HG02571 (cell line): ENCODE measurements at regions not wholly inside any gene's neighbourhood (a gene's known extent, or its start where the extent isn't known, plus 50 kb on each side); places are given as distances from the start of the nearest gene placed in this dataset.

Source experiments
- ATAC-seq: cut with Tn5 transposase; IDR thresholded peaks from one replicate; pipeline ENCODE4 v1.9.1; 2021; ENCODE audit warnings: mild to moderate bottlenecking, moderate library complexity; ENCODE audit not compliant: unreplicated experiment

GRCh38 chr7:46168671-46169383 is 247.8 kb upstream of the IGFBP3 start:
- no peak for ATAC-seq

DNA sequence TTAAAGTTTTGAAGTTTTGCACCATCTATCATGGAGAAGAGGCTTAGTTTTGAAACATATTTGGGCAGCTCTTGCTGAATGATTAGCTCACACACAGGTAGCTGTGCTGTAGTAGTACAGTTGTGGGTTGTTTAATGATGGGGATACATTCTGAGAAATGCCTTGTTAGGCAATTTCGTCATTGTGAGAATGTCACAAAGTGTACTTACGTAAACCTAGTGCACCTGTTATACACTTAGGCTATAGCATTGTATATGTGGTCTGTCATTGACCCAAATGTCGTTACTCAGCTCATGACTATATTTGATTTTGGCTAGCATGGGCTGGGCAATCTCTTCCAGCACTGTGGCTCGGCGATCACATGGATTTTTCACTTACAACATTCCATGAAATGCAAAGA is 247.2 kb upstream of the IGFBP3 start:
- ATAC-seq = no peak

DNA sequence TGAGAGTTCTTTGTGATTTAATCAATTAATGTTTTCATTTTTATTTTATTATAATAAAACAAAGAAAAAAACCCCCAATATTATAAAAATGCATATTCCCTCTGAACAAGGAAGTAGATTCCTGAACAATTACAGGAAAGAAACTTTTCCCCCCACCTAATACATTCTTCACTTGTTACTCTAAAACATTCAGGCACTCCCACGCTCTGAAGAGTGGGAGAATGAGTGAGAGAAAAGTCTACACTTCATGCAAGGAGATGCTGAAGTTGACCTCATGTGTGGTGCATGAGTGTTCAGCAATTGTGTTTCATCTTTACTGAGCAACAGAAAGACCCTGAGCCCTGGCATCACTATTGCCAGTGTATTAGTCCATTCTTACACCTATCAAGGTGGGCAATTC is 244.2 kb upstream of the IGFBP3 start:
- ATAC-seq = no peak

DNA sequence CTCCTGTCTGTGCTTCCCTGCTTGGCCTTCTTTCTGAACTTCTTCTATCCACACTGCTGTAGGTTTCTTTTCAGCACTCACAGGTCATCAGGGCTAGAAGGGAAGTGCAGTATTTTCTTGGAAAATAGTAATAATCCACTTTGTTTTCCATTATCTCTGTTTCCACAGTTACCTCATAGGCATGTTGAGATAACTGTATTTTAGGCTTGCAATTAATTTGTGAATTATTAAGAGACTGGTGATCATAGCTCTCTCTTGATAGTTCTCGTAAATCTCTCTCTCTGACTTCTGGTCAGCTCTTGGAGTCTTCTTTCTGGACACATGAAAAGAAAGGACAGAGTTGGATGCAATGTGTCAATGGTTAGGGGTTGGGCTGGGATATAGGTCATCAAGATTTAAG is 243.6 kb upstream of the IGFBP3 start:
- ATAC-seq = no peak

DNA sequence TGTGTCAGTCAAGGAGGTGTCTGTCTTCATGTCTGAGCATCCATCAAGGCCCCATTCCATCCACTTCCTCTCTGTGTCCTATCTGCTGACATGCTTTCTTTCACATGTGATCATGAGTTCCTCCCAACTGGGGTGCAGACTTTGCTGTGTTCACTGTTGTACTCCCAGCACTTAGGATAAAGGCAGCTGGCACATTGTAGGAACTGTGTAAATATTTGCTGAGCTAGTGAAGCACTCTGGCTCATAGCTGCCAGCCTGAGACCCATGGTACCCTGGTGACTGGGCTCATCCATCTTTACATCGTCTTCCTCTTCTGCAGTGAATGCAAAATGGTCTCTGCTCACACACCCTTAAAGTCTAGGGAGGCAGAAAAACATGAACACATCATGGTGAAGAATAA is 242.2 kb upstream of the IGFBP3 start:
- no peak for ATAC-seq

- no peak for ATAC-seq
Observed at GRCh38 chr7:46162609-46163008, 241.5 kb upstream of the IGFBP3 start.

DNA sequence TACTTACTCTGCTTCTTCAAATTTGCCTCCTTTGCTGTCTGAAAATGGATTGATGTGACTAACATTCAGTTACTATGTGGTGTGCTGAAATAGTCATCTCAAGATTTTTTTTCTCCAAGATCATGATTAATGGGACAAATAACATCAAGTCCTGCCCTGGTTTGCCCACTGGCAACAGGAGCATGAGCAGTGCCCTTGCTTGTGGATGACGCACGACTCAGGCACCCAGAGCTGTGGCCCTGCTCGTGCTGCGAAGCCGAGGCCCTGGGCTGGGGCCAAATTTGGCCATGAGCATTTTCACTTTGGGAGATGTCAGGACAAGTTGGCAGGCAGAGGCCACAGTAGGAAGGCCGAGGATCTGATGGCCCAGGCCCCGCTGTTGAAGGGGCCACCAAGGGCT is 239.8 kb upstream of the IGFBP3 start:
- ATAC-seq = no peak

DNA sequence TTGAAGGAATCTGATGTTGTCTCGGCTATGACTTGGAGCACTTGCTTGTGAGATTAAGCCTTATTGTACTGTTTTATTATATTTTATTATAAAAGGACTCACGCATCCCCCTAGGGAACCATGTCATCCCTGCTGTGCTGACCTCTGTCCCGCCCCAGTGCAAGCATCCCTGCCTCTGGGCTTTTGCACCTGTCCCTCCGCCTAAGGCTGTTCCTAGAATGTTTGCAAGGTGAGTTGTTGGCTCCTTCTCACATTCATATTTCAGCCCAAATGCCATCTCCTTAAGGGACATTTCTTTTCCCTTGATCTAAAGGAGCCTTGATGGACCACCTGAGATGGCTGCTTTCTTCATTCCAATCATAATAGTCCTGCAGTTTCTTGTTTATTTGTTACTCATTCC is 236.9 kb upstream of the IGFBP3 start:
- no peak for ATAC-seq

DNA sequence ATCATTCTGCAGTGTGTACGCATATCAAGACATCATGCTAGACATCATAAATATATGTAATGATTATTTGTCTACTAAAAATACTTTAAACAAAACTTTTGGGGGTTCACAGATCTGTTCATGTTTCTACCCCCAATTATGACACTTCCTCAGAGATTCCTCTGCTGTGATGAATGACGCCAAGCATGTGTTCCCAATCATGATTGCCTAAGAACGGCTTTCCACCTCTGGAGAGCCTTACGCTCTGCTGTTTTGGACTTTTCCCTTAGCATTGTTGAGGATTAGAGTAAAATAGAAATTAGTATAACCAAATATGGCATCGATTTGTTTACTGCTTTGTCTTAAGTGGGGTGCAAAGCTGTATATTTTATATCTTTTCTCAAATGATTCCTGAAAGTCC is 236.3 kb upstream of the IGFBP3 start:
- ATAC-seq = no peak

- ATAC-seq = no peak
Observed at GRCh38 chr7:46156853-46157252, 235.8 kb upstream of the IGFBP3 start.

- no peak for ATAC-seq
Observed at GRCh38 chr7:46156086-46156485, 235.0 kb upstream of the IGFBP3 start.

- no peak for ATAC-seq
Observed at GRCh38 chr7:46155367-46155766, 234.3 kb upstream of the IGFBP3 start.

GRCh38 chr7:46153951-46154787 is 233.1 kb upstream of the IGFBP3 start:
- ATAC-seq = no peak

DNA sequence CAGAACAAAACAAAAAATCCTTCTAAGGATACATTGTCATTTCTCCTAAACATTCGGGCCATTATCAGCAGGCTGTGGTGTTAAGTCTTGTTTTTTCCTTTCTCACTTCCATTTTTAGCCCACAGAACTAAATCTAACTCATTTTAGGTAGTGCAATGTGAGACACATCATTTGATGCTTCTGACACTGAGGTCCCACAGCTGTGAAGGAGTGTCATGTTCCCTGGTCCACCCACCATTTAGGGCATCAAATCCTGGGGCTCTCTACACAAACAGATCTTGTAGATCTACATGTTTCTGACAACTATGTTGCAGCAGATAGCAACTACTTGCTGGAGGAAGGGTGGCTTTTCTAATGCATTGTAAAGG is 232.5 kb upstream of the IGFBP3 start:
- no peak for ATAC-seq

- ATAC-seq = no peak
Observed at GRCh38 chr7:46152696-46153095, 231.6 kb upstream of the IGFBP3 start.

DNA sequence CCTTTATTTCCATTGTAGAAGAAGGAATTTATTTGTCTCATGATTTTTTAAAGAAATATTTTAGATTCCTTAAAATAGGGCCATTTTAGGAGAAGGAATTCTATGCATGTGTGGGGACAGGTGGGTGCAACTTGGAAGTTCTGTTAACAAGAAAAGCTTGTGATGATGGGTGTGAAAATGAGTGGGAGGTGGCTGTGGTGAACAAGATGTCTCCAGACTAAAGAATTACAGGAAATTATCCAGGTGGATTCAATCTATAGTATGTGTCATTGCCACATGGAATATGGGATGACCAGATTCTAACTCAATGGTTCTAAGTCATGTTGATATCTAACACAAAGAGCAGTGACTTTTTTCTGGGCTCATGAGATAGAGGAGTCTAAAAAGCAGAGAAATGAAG is 229.6 kb upstream of the IGFBP3 start:
- no peak for ATAC-seq

DNA sequence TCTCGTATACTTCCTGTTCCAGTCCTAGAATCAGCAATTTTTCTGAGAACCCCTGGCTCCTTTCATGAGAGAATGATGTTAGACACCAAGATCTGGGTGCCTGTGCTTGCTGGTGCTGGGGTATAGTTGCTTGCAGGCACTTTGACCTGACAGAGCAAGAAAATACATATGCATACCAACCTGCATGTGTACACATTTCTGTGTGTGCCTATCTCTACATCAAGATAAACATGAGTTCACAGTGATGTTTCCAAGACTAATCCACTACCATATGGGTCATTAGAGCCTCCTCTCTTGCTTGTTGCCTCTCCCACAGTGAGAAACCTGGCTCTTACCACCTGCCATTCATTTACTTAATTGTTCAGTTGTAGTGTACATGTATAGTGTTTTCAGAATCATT is 229.1 kb upstream of the IGFBP3 start:
- no peak for ATAC-seq

- ATAC-seq = no peak
Observed at GRCh38 chr7:46147871-46148270, 226.8 kb upstream of the IGFBP3 start.

DNA sequence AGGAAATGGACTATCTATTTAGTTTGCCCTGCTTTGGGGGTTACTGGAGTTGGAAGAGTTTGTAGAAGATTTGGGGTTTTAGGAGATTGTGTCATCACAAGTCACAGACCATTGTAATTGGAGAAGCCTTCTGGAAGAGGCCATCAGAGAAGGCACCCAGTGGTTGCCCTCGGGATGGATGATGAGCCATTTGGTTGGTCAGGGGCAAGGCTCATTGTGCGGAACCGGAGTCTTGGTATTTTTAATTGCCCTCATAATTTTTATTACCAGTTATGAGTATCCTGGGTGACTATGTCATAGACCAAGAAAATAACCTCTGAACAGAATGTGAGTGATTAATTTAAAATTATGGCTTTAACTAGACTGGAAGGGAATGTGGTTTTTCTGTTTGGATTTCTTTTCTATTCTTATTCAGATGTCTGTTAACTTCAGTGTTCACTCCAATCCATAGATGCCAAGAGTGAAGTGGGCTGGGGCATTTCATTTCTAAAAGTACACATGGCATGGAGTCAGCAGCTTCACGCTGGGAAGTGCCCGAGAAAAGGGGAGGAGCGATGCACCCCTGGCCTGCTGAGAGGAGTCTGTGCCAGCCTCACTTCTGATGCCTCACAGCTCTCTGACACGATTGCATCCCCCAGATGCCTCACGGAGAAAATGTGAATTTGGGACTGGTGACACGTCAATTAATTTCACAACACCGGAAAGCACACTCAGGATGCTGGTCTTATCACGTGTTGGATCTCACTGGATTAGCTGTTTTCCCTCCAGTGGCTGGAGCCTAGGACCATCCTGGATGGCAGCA is 225.6 kb upstream of the IGFBP3 start:
- no peak for ATAC-seq

GRCh38 chr7:46145412-46145811 is 224.3 kb upstream of the IGFBP3 start:
- no peak for ATAC-seq
